Ishikawa (cell line): ENCODE measurements at regions not wholly inside any gene's neighbourhood (a gene's known extent, or its start where the extent isn't known, plus 50 kb on each side); places are given as distances from the start of the nearest gene placed in this dataset.

Source experiments
- CEBPB ChIP-seq: IDR thresholded peaks from 2 replicates; pipeline ENCODE4 v1.6.1; 2012
- CREB1 ChIP-seq: IDR thresholded peaks from 2 replicates; pipeline ENCODE4 v1.6.1; 2012; ENCODE audit warnings: low read depth
- FOXM1 ChIP-seq: IDR thresholded peaks from 2 replicates; pipeline ENCODE4 v1.6.1; 2012; ENCODE audit warnings: low read depth, borderline replicate concordance
- RAD21 ChIP-seq: IDR thresholded peaks from 2 replicates; pipeline ENCODE4 v1.6.1; 2012; ENCODE audit warnings: low read depth
- TAF1 ChIP-seq: IDR thresholded peaks from 2 replicates; pipeline ENCODE4 v1.6.1; 2012; ENCODE audit warnings: low read depth, mild to moderate bottlenecking
- TCF12 ChIP-seq: IDR thresholded peaks from 2 replicates; pipeline ENCODE4 v1.6.1; 2012; ENCODE audit warnings: low read depth
- YY1 ChIP-seq: IDR thresholded peaks from 2 replicates; pipeline ENCODE4 v1.6.1; 2012; ENCODE audit warnings: low read depth
- ZBTB7A ChIP-seq: IDR thresholded peaks from 2 replicates; pipeline ENCODE4 v1.6.1; 2012; ENCODE audit warnings: low read depth
- TF ChIP-seq, protein P1 (sequence below): IDR thresholded peaks from 2 replicates; pipeline ENCODE4 v1.6.1; 2012
- TF ChIP-seq, protein P2 (sequence below): IDR thresholded peaks from 2 replicates; pipeline ENCODE4 v1.6.1; 2012; ENCODE audit warnings: low read depth, mild to moderate bottlenecking

DNA sequence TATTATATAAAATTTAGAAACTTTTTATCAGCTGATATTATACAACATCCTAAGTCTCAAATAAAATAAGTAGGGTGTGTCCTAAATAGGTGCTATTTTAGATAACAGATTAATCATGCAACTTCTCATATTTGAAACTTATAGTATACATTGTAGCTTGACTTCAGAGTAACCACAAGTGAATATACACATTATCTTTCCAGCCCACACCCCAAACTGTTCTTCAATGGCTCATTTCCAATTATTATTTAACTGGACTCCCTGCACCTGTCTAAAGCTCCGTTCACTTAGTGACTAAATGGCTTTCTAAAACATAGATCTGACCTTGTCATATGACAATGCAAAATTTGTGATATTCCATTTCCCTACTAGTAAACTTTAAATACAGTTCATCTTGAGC is 490.9 kb upstream of the RGMB start:
- TF ChIP-seq, protein P1, sequence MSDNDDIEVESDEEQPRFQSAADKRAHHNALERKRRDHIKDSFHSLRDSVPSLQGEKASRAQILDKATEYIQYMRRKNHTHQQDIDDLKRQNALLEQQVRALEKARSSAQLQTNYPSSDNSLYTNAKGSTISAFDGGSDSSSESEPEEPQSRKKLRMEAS = no peak
- TF ChIP-seq CREB1 (no peak), FOXM1 (no peak), TAF1 (no peak), ZBTB7A (no peak), TCF12 (no peak), CEBPB (no peak), RAD21 (no peak), YY1 (no peak)
- TF ChIP-seq, protein P2, sequence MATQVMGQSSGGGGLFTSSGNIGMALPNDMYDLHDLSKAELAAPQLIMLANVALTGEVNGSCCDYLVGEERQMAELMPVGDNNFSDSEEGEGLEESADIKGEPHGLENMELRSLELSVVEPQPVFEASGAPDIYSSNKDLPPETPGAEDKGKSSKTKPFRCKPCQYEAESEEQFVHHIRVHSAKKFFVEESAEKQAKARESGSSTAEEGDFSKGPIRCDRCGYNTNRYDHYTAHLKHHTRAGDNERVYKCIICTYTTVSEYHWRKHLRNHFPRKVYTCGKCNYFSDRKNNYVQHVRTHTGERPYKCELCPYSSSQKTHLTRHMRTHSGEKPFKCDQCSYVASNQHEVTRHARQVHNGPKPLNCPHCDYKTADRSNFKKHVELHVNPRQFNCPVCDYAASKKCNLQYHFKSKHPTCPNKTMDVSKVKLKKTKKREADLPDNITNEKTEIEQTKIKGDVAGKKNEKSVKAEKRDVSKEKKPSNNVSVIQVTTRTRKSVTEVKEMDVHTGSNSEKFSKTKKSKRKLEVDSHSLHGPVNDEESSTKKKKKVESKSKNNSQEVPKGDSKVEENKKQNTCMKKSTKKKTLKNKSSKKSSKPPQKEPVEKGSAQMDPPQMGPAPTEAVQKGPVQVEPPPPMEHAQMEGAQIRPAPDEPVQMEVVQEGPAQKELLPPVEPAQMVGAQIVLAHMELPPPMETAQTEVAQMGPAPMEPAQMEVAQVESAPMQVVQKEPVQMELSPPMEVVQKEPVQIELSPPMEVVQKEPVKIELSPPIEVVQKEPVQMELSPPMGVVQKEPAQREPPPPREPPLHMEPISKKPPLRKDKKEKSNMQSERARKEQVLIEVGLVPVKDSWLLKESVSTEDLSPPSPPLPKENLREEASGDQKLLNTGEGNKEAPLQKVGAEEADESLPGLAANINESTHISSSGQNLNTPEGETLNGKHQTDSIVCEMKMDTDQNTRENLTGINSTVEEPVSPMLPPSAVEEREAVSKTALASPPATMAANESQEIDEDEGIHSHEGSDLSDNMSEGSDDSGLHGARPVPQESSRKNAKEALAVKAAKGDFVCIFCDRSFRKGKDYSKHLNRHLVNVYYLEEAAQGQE = no peak
